Panc1 (cell line): ENCODE measurements at regions not wholly inside any gene's neighbourhood (a gene's known extent, or its start where the extent isn't known, plus 50 kb on each side); places are given as distances from the start of the nearest gene placed in this dataset.

Experiments
- CTCF ChIP-seq: fragments of 450-650 bp; IDR thresholded peaks from 2 replicates; pipeline ENCODE4 v1.5.1; 2017; ENCODE audit warnings: mild to moderate bottlenecking
- POLR2AphosphoS5 ChIP-seq: IDR thresholded peaks from 2 replicates; pipeline ENCODE4 v1.6.1; 2012; ENCODE audit warnings: mild to moderate bottlenecking, low read depth, low read length, moderate library complexity
- SIN3A ChIP-seq: IDR thresholded peaks from 2 replicates; pipeline ENCODE4 v1.6.1; 2012; ENCODE audit warnings: low read depth, mild to moderate bottlenecking, low read length, moderate library complexity, borderline replicate concordance; ENCODE audit not compliant: insufficient read depth

- no peak for TF ChIP-seq CTCF
- no peak for TF ChIP-seq SIN3A
- no peak for TF ChIP-seq POLR2AphosphoS5
Measured at GRCh38 chr3:154708554-154708953, 278.6 kb upstream of the GPR149 start.
